Astrocyte (in vitro differentiated cells and primary cell): ENCODE measurements at regions not wholly inside any gene's neighbourhood (a gene's known extent, or its start where the extent isn't known, plus 50 kb on each side); places are given as distances from the start of the nearest gene placed in this dataset.
A peak's percentile ranks its signal among the peaks of the same experiment; 100 is the strongest.

ENCODE experiments used
- DNase-seq: peaks from one replicate; pipeline ENCODE4 v3.0.0-alpha.2; 2010; ENCODE audit warnings: low read depth
- FAIRE-seq: peaks from 2 replicates; lab custom pipeline; 2011; peaks lifted over from hg19 to GRCh38; lab: Jason Lieb, UNC
- H2AFZ ChIP-seq: 2 replicates; pipeline ENCODE4 v1.6.0; 2012; ENCODE audit warnings: low read depth, low read length, inconsistent platforms
- H3K27ac ChIP-seq: 2 replicates; pipeline ENCODE4 v1.5.1; 2011; ENCODE audit warnings: low read depth, low read length, inconsistent platforms
- H3K27me3 ChIP-seq: 2 replicates; pipeline ENCODE4 v1.6.0; 2011; ENCODE audit warnings: low read length, inconsistent platforms; ENCODE audit not compliant: insufficient read depth
- H3K36me3 ChIP-seq: 2 replicates; pipeline ENCODE4 v1.5.1; 2011; ENCODE audit warnings: low read length, inconsistent platforms; ENCODE audit not compliant: insufficient read depth
- H3K4me1 ChIP-seq: 2 replicates; pipeline ENCODE4 v1.5.1; 2011; ENCODE audit warnings: low read length, inconsistent platforms; ENCODE audit not compliant: insufficient read depth
- H3K4me2 ChIP-seq: 2 replicates; pipeline ENCODE4 v1.6.0; 2012; ENCODE audit warnings: low read length, inconsistent platforms
- H3K4me3 ChIP-seq: 2 replicates; pipeline ENCODE4 v1.5.1; 2011; ENCODE audit warnings: low read depth, mild to moderate bottlenecking, low read length, inconsistent platforms; ENCODE audit not compliant: insufficient read depth
- H3K79me2 ChIP-seq: 2 replicates; pipeline ENCODE4 v1.6.0; 2012; ENCODE audit warnings: mild to moderate bottlenecking, low read length, inconsistent platforms; ENCODE audit not compliant: insufficient read depth
- H3K9ac ChIP-seq: 2 replicates; pipeline ENCODE4 v1.6.0; 2012; ENCODE audit warnings: mild to moderate bottlenecking, low read length, inconsistent platforms
- H3K9me3 ChIP-seq: 2 replicates; pipeline ENCODE4 v1.5.1; 2012; ENCODE audit warnings: low read depth, mild to moderate bottlenecking, low read length, inconsistent platforms; ENCODE audit not compliant: insufficient read depth
- H4K20me1 ChIP-seq: 2 replicates; pipeline ENCODE4 v1.6.0; 2012; ENCODE audit warnings: low read length, inconsistent platforms; ENCODE audit not compliant: insufficient read depth
- H3K27ac Mint-ChIP-seq: one replicate; pipeline ENCODE4 v1.8.0; 2021; ENCODE audit warnings: mild to moderate bottlenecking, mixed read lengths; ENCODE audit not compliant: unreplicated experiment
- H3K27me3 Mint-ChIP-seq: one replicate; pipeline ENCODE4 v1.8.0; 2021; ENCODE audit warnings: low read depth, mixed read lengths; ENCODE audit not compliant: unreplicated experiment
- H3K36me3 Mint-ChIP-seq: one replicate; pipeline ENCODE4 v1.8.0; 2021; ENCODE audit warnings: low read depth, mixed read lengths; ENCODE audit not compliant: unreplicated experiment
- H3K4me1 Mint-ChIP-seq: one replicate; pipeline ENCODE4 v1.8.0; 2021; ENCODE audit warnings: low read depth, mixed read lengths; ENCODE audit not compliant: unreplicated experiment
- H3K4me3 Mint-ChIP-seq: one replicate; pipeline ENCODE4 v1.8.0; 2021; ENCODE audit warnings: mild to moderate bottlenecking, moderate library complexity, mixed read lengths; ENCODE audit not compliant: unreplicated experiment
- H3K9me3 Mint-ChIP-seq: one replicate; pipeline ENCODE4 v1.8.0; 2021; ENCODE audit warnings: mild to moderate bottlenecking, mixed read lengths; ENCODE audit not compliant: unreplicated experiment
- CTCF ChIP-seq: IDR thresholded peaks from 2 replicates; pipeline ENCODE4 v1.5.1; 2011; ENCODE audit warnings: low read depth, mild to moderate bottlenecking, inconsistent platforms, low read length, moderate library complexity; ENCODE audit not compliant: insufficient read depth
- EZH2 ChIP-seq: IDR thresholded peaks from 2 replicates; pipeline ENCODE4 v1.6.1; 2012; ENCODE audit warnings: mild to moderate bottlenecking, low read length, inconsistent platforms; ENCODE audit not compliant: insufficient read depth

GRCh38 chr1:101360506-101360905, 123.7 kb downstream of the S1PR1 start:
- DNase-seq = no peak
- Histone ChIP-seq H3K4me3 (no peak overlapping the region), H4K20me1 (no peaks in the 10 kb centered on the region), H3K4me2 (no peak overlapping the region), H3K79me2 (no peaks in the 10 kb centered on the region), H3K9ac (no peak overlapping the region), H3K36me3 (no peaks in the 10 kb centered on the region), H2AFZ (no peak overlapping the region), H3K27me3 (no peaks in the 10 kb centered on the region), H3K4me1 (peaks cover 11% of the 10 kb centered on the region), H3K27ac (no peak overlapping the region), H3K9me3 (no peaks in the 10 kb centered on the region)
- Mint-ChIP-seq H3K27ac (no peak overlapping the region), H3K9me3 (peaks cover 7% of the 10 kb centered on the region), H3K4me3 (no peak overlapping the region), H3K27me3 (peaks cover 3% of the 10 kb centered on the region), H3K4me1 (peaks cover 12% of the 10 kb centered on the region), H3K36me3 (no peaks in the 10 kb centered on the region)
- TF ChIP-seq EZH2 (no peak), CTCF (no peak)
- FAIRE-seq = no peak

- Mint-ChIP-seq H3K4me1 (peaks cover 28% of the 10 kb centered on the region), H3K36me3 (no peaks in the 10 kb centered on the region), H3K27ac (no peak overlapping the region), H3K4me3 (no peak overlapping the region), H3K9me3 (peaks cover 7% of the 10 kb centered on the region), H3K27me3 (peaks cover 3% of the 10 kb centered on the region)
- peaks cover 22% of the 10 kb centered on the region for H3K4me1 ChIP-seq
- no peaks in the 10 kb centered on the region for H3K9me3 ChIP-seq
- no peaks in the 10 kb centered on the region for H3K36me3 ChIP-seq
- H2AFZ ChIP-seq = no peak overlapping the region
- DNase-seq (no peak), FAIRE-seq (peak; percentile 49)
- no peaks in the 10 kb centered on the region for H3K79me2 ChIP-seq
- H3K9ac ChIP-seq = no peak overlapping the region
- H3K4me3 ChIP-seq = no peak overlapping the region
- H4K20me1 ChIP-seq = no peaks in the 10 kb centered on the region
- no peak overlapping the region for H3K27ac ChIP-seq
- no peaks in the 10 kb centered on the region for H3K27me3 ChIP-seq
- TF ChIP-seq EZH2 (no peak), CTCF (no peak)
- H3K4me2 ChIP-seq = no peak overlapping the region
Measured at GRCh38 chr1:101363891-101364318, 127.1 kb downstream of the S1PR1 start.

GRCh38 chr1:101364370-101365120, 127.7 kb downstream of the S1PR1 start:
- H4K20me1 ChIP-seq = no peaks in the 10 kb centered on the region
- peak overlapping the region; percentile 12 for H2AFZ ChIP-seq
- peaks cover 3% of the 10 kb centered on the region for H3K27me3 Mint-ChIP-seq
- peak overlapping the region; percentile 88 for H3K27ac Mint-ChIP-seq
- TF ChIP-seq EZH2 (no peak), CTCF (no peak)
- no peaks in the 10 kb centered on the region for H3K9me3 ChIP-seq
- H3K4me1 Mint-ChIP-seq = peaks cover 28% of the 10 kb centered on the region
- no peak overlapping the region for H3K27ac ChIP-seq
- no peaks in the 10 kb centered on the region for H3K36me3 ChIP-seq
- no peaks in the 10 kb centered on the region for H3K79me2 ChIP-seq
- no peaks in the 10 kb centered on the region for H3K27me3 ChIP-seq
- peak; percentile 2 for DNase-seq
- no peak overlapping the region for H3K4me3 ChIP-seq
- H3K9me3 Mint-ChIP-seq = peaks cover 7% of the 10 kb centered on the region
- peak overlapping the region; percentile 33 for H3K4me2 ChIP-seq
- peak; percentile 62 for FAIRE-seq
- H3K9ac ChIP-seq = no peak overlapping the region
- H3K4me3 Mint-ChIP-seq = no peak overlapping the region
- peaks cover 22% of the 10 kb centered on the region for H3K4me1 ChIP-seq
- no peaks in the 10 kb centered on the region for H3K36me3 Mint-ChIP-seq
